Dermis microvascular lymphatic vessel endothelial cell (primary cell): ENCODE measurements at regions not wholly inside any gene's neighbourhood (a gene's known extent, or its start where the extent isn't known, plus 50 kb on each side); places are given as distances from the start of the nearest gene placed in this dataset.

ENCODE experiments used
- DNase-seq, 2 donors: peaks; one replicate each; pipeline versions ENCODE4 v3.0.0 to v3.0.0-alpha.2; 2010; ENCODE audit warnings: low read depth in 2 of 2

DNA sequence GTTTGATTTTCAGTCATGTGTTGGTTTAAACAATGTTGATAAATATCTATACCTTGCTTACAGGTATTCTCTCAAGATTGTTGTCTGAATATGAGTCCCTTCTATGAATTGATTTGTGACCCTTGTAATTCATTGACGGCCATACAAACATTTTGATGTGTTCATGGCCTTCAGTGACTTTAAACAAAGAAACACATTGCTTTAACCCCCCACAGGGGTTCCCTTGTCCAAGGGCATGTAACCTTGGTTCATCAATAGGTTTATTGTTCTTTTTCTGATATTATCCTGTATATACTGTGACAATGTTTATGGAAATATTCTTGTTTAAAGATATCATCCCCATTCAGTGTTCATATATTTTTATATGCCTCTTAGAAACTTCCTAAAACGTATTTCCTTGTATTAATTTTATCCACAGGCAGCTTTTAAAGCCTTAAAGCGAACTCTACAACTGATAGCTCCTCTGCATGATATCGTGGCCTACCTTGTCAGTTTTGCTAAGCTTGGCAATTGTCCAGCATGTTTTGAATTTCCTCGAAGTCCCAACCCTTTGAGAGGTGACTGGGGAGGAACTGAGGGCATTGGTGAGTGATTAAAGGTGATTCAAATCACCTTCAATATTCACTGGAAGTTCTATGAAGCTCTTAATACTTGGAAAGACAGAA, 87.0 kb downstream of the CD164 start:
- DNase-seq: no peak

DNA sequence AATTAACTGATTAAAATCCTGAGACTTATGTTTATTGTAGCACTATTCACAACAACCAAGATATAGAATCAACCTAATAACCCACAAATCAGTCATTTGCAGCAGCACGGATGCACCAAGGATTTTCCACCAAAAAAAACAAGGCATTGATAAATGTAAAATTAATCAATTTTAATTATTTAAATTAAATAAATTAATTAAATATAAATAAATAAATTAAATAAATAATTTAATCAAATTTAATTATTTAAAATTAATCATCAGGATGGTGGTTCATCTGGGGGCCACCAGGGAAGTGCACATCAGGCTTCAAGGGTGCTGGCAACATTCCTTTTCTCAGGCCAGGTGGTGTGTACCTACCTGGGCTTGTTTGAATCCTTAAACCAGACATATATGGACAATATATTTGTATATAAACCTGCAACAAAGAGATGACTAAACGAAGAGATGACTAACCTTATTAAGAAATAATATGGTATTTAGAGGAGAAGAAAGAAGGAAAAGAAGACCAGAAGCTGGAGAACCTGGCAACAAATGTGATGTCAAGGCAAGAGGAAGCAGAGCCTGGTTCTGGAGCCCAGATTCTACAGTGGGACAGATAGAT, 89.2 kb downstream of the CD164 start:
- DNase-seq: no peak

- no peak for DNase-seq
These were observed 89.8 kb downstream of the CD164 start for GRCh38 chr6:109292420-109292819.

- no peak for DNase-seq
These were observed 90.4 kb downstream of the CD164 start for GRCh38 chr6:109291902-109292301.

- DNase-seq: no peak
These were observed 91.9 kb downstream of the CD164 start for GRCh38 chr6:109290143-109290931.

DNA sequence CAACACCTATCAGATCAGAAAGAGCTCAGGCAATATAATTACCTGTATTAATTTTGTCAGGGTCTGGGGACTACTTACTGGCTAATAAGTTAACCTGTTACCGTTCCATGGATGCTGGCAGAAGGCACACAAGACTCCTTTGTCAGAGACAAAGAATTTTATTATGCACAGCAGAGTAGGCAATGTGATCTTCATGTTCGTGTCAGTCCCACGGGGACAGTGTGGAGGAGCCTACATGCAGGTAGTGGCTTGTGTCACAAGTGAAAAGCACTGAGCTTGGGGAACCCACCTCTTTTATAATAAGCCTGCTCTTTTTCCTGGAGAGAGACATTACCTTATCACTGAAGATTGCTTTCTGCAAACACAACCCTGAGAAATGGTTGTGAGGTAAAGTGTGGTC, 96.9 kb downstream of the CD164 start:
- no peak for DNase-seq

DNA sequence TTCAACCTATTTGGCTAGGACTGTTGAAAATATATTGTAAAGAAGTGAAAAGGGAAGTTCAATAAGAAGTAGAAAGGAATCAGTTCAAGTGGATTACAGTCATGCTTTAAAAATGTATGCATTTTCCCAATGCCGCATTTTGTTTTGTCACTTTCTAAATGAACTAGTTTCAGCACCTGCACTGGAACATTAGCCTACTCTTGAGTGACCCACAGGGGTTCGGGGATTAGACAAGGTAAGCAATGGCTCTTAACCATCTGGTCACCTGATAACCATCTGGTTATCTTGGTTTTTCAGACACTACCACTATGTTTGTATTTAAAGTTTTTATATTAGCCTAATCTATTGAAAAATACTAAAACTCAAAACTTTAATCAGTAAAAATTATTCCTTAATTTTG, 97.6 kb downstream of the CD164 start:
- no peak for DNase-seq

DNA sequence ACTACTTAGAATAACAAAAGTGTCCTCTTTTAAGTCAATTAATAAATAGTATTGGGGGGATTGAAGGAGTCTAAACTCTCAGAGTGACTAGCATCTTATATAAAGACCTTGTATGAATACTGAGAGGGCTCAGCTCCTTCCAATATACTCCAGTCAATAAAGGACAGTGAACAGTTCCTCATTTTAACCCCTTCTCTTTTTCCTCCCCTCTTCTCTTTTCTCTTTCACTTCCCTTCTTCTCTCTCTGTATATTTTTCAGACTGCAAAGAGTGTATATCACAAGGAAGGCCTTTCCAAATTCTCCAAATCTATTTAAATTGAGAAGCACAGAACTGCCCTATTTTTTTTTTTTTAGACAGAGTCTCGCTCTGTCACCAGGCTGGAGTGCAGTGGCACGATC, 99.5 kb downstream of the CD164 start:
- no peak for DNase-seq

GRCh38 chr6:109279628-109280027, 102.6 kb downstream of the CD164 start:
- DNase-seq: no peak

- DNase-seq: no peak
These were observed 110.6 kb downstream of the CD164 start for GRCh38 chr6:109271622-109272021.

DNA sequence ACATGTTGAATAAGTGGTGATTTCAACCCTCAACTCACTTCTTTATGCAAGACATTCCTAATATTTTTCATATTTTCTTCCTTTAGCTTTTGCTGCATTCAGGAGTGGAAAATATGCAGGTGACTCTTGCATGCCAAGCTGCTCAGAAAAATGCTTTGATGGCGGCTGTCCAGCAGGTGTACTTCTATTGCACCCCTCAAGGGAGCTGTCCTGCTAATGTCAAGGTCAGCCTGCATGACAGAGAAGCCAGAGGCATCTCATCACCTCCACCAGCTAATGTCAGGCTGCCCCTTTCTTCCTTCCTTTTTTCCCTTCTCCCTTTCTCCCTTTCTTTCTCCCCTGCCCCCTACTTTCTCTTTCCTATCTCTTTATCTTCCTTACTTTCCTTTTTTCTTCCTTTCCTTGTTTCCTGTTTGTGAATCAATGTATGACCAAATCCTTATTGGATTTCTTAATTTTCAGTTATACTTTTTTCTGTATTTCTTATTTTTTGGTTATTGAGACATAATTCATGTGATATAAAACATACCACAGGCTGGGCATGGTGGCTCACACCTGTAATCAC, 112.2 kb downstream of the CD164 start:
- no peak for DNase-seq

DNA sequence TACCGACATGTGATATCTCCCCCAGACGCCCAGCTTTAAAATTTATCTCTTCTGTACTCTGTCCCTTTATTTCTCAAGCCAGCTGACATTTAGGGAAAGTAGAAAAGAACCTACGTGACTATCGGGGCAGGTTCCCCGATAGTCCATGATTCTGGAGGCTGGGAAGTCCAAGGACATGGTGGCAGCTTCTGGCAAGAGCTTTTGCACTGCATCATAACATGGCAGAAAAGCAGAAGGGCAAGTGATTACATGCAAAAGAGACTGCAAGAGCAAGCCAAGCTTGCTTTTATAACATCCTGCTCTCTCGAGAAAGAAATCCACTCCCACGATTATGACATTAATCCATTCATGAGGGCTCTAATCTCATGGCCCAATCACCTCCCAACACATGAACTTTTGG, 113.2 kb downstream of the CD164 start:
- DNase-seq: no peak

DNA sequence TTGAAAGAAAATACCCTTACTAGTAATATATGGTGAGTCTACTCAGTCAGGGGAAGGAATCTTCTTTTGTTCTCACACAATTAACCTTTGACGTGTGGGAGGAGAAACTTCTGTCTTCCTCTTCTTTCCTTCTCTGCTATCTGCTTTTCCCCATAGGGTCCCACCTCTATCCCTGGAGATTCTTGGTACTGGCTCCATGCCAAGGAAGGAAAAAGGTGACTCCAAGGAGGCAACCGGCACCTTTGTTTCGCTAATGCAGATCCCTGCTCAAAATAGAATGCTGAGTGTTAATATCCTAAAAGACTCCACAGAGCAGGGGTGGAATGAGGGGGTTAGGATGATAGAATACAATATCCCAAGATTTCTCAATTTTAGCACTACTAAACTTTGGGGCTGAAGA, 116.7 kb downstream of the CD164 start:
- DNase-seq: no peak

GRCh38 chr6:109263873-109264700, 118.2 kb downstream of the CD164 start:
- DNase-seq: no peak

GRCh38 chr6:109262261-109262660, 120.0 kb downstream of the CD164 start:
- no peak for DNase-seq

DNA sequence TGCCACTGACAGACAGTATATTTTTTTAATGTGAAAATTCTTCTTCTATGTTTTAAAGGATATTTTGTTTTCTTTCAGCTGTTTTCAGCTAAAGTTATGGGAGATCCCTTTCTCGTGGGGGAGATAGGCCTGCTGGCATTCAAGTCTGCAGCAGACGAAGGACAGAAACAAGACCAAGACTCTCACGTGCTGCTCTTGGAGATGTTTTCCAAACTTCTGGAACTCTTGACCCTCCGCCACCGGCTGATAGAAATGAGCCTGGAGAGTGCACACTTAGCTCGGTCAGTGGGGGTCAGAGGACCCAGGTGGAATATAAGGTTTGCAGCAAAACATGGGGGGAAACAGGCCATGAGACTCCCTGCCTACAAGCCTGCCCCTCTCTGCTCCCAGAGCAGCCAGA, 120.5 kb downstream of the CD164 start:
- DNase-seq: no peak

- no peak for DNase-seq
These were observed 121.6 kb downstream of the CD164 start for GRCh38 chr6:109260701-109261100.

DNA sequence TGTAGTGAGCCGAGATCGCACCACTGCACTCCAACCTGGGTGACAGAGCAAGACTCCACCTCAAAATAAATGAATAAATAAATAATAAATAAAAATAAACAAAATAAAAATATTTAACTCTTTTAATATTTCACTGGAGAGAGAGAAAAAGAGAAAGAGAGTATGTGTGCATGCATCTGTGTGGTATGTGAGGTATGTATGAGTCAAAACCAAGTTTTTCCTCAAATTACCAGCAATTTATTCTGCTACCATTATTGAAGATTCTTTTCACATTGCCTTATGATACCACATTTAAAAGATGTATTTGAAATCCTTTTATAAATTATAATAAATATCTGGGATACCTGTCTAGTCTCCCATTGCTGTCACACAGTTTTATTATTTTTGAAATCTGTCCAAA, 122.1 kb downstream of the CD164 start:
- DNase-seq: no peak

DNA sequence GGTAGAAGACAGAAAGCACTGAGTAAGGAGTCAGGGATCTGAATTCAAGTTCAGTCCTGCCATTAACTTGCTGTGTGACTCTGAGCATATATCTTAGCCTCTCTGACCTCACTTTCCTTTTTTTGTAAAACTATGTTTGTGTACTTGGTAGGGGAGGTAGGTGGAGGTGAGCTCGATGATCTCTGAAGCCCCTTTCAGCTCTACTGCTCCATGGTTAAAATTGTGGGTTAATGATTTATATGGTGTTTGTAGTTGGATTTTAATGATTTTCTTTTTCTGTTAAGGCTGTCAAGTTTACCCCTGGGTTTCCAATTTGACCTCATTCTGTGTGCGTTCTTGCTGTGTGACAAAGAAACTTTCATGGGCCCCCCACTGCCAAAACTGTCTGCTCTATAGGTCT, 124.1 kb downstream of the CD164 start:
- DNase-seq: no peak

GRCh38 chr6:109257494-109257893, 124.8 kb downstream of the CD164 start:
- DNase-seq: no peak

GRCh38 chr6:109255946-109256640, 126.2 kb downstream of the CD164 start:
- no peak for DNase-seq
